HFF-Myc (cell line): ENCODE measurements at regions not wholly inside any gene's neighbourhood (a gene's known extent, or its start where the extent isn't known, plus 50 kb on each side); places are given as distances from the start of the nearest gene placed in this dataset.

Source experiments
- DNase-seq: peaks from one replicate; pipeline ENCODE4 v3.0.0-alpha.2; 2011; ENCODE audit warnings: low read depth; ENCODE audit errors: extremely low read depth
- H3K4me3 ChIP-seq: replicated peaks from 2 replicates; pipeline ENCODE4 v1.5.1; 2011; ENCODE audit warnings: low read depth, mild to moderate bottlenecking, control low read depth, low read length
- TF ChIP-seq, protein P1 (sequence below): IDR thresholded peaks from 2 replicates; pipeline ENCODE4 v1.5.1; 2012; ENCODE audit warnings: mild to moderate bottlenecking, low read depth, low read length, control low read depth; ENCODE audit errors: missing control alignments

DNA sequence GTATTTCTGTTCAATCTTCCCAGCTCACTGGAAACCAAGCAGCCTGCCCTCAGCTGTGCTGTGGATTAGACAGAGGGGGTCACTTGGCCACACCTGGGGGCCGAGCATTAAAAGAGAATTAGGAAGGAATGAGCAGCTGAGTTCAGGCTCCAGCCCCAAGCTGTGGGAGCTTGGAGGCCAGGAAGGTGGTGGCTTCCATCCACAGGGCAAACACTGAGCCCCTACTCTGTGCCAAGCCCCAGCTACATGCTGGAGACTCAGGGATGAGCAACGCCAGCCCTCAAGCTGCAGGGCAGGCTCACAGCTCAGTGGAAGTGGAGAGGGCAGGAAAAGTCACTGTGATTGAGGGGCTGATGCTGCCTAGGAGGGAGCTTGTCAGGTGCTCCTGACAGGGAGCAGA, 412.7 kb downstream of the BCL11B start:
- TF ChIP-seq, protein P1, sequence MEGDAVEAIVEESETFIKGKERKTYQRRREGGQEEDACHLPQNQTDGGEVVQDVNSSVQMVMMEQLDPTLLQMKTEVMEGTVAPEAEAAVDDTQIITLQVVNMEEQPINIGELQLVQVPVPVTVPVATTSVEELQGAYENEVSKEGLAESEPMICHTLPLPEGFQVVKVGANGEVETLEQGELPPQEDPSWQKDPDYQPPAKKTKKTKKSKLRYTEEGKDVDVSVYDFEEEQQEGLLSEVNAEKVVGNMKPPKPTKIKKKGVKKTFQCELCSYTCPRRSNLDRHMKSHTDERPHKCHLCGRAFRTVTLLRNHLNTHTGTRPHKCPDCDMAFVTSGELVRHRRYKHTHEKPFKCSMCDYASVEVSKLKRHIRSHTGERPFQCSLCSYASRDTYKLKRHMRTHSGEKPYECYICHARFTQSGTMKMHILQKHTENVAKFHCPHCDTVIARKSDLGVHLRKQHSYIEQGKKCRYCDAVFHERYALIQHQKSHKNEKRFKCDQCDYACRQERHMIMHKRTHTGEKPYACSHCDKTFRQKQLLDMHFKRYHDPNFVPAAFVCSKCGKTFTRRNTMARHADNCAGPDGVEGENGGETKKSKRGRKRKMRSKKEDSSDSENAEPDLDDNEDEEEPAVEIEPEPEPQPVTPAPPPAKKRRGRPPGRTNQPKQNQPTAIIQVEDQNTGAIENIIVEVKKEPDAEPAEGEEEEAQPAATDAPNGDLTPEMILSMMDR = no peak
- DNase-seq = no peak
- no peak overlapping the region for H3K4me3 ChIP-seq

DNA sequence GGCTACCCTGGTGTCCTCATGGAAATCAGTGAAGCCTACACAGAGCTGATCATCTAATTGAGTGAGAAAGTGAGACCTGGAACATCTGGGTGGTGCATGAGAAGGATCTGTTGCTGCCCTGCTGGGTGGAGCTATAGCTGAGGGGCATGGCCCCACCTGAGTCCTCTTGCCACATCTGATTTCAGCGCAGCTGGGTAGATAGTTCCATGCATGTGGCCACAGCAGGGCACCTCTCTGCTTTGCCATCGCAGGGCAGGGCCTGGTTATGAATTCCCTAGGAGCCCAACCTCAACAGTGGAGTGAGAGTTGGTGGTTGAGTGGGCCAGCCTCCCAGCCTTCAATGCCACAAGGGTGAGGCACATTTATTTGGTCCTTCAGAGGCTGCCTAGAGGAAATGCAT, 407.8 kb downstream of the BCL11B start:
- DNase-seq = no peak
- TF ChIP-seq, protein P1 = no peak
- no peak overlapping the region for H3K4me3 ChIP-seq

- no peak for DNase-seq
- H3K4me3 ChIP-seq = no peak overlapping the region
- TF ChIP-seq, protein P1 = no peak
Measured at GRCh38 chr14:98867146-98867545, 404.9 kb downstream of the BCL11B start.

DNA sequence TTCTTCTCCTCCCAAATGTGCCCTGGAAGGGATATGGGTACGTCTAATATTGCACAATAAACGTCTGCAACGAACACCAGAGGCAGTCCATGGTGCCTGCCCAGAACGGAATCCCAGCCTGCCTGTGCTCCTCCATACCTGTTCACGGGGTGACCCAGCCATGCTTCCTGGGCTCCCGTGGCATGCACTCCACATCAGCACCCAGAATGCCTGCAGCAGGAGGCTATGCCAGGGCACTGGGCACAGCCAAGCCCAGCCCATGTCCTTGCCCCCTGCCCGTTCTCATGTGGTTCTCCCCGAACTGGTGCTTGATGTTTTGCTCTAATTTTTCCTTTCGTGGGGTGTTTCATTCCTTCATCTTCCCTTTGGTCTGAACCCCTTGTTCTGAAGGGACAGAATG, 404.3 kb downstream of the BCL11B start:
- no peak overlapping the region for H3K4me3 ChIP-seq
- TF ChIP-seq, protein P1 = no peak
- no peak for DNase-seq

- TF ChIP-seq, protein P1 = no peak
- H3K4me3 ChIP-seq = no peak overlapping the region
- DNase-seq = no peak
Measured at GRCh38 chr14:98868866-98869265, 403.1 kb downstream of the BCL11B start.

GRCh38 chr14:98871796-98872195, 400.2 kb downstream of the BCL11B start:
- no peak overlapping the region for H3K4me3 ChIP-seq
- no peak for DNase-seq
- TF ChIP-seq, protein P1 = no peak

- TF ChIP-seq, protein P1 = no peak
- H3K4me3 ChIP-seq = no peak overlapping the region
- DNase-seq = no peak
Measured at GRCh38 chr14:98877065-98877464, 394.9 kb downstream of the BCL11B start.
